ENCODE measurements at regions not wholly inside any gene's neighbourhood (a gene's known extent, or its start where the extent isn't known, plus 50 kb on each side); places are given as distances from the start of the nearest gene placed in this dataset.

DNA sequence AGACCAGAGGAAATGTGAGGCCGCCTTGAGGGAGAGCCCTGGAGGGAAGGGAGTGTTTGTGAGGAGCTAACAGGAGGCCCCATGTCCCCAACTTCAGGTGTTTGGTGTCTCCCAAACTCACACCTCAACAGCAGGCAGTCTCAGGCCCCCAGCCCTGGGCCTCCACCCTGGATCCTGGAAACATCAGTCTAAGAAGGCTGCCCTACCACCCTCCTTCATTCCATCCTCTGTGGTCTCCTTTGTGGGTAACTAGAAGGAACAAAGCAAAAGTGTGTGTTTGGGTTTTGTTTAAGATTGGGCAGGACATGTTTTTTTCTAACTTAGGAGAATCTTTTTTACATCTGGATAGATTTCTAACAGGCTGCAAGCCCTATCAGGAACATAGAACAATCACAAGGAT is 404.3 kb downstream of the BCL11A start:
- DNase-seq = no peak

DNA sequence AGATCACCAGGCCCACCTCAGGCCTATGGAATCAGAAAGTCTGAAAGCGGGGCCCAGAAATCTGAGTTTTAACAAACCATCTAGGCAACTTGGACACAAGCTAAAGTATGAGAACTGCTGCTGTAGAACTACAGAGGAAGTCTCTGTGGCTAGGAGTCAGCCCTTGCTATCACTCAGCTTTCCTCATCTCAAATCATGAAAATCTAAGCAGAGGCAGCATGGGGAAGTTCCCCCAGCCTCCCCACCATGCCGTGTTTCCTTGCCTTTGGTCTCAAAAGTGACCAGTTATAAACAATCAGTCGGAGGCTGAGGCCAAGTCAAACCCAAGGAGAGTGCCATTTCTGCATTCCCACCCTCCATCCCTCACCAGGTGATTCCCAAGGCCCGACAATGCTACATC is 404.7 kb downstream of the BCL11A start:
- DNase-seq = no peak

DNA sequence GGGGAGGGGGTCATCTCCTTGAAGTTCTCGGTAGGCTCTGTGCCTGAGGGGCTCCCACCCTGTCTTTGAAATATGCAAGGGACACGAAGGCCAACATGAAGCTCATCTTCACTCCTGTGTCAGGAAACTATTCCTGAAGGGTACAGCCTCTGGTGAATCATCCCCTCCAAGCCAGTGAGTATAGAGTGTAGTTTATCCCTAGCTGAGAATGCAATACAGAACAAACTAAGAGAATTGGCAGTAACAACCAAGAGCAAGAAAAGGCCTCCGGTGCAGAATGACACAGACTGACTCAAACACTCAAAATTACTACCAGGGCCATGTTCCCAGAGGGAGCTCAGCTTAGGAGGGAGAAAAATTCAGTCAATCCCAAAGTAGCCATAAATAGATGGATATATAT is 413.3 kb downstream of the BCL11A start:
- no peak for DNase-seq

DNA sequence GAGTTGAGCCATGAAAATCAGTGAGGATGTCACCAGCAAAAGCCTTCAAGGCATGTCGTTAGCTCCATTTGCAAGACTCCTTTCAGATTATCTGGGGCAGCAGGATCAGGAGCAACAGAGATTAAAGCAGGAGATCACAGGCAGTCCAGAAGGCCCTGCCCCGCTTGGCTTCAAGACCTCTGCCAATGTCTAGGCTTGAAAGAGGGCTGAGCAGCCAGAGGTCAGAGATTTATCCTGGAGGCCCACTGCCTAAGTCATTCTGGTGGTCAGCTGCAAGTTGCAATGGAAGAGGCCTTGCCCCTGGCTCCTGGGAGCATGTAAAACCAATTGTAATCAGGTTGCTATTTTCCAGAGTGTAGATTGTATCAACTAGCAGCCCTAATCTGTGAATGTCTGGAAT is 416.5 kb downstream of the BCL11A start:
- DNase-seq = no peak

DNA sequence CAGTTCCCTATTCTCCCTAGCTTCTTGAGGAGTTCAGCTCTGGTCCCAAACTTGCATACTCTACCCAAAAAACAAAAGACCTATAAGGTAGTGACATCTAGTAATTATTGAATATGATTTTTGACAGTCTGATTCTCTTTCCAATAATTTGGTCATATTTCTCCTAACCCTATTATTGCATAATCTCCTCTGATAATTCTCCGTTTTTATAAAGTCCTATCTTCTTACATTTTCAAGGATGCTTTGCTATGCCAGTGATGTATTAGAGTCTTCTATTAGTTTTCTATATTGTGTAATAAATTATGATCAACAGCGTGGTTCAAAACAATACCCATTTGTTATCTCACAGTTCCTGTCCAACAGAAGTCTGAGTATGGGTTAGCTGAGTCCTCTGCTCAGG is 426.3 kb downstream of the BCL11A start:
- DNase-seq = no peak

DNA sequence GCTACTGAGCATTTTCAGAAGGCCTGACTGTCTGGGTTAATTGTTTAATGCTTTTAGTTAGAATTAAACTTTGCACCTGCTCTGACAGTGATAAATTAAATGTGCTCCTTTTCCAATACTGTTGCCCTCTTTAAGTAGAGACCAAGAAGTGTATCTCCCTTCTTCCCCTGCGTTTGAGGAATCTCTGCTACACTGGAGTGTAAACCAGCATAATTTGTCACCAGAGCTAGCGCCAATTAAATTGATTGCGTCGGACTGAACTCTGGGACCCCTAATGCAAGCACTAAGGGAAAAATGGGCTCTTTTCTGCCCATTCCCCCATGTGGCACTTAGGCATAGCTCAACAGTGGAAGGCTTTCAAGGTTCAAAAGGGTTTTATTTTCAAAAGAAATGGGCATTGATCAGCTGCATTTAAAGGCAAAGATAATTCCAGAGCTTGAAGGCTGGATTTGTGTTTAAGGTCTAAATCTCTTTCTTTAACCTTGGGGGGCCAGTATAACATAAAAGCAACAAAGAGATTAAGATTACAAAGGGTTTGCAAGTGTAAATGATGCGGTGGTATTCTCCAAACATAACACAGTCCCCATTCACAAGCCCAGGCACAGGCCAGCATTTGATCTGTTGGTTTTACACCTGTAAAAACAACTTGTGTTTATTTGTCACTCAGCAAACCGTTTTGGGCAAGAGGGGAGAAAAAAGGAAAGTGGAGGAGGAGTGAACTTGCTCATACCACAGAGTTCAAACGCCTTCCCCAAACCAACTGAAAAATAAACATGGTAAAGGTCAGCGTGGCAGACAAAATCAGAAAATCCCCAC is 427.6 kb downstream of the BCL11A start:
- DNase-seq = no peak

DNA sequence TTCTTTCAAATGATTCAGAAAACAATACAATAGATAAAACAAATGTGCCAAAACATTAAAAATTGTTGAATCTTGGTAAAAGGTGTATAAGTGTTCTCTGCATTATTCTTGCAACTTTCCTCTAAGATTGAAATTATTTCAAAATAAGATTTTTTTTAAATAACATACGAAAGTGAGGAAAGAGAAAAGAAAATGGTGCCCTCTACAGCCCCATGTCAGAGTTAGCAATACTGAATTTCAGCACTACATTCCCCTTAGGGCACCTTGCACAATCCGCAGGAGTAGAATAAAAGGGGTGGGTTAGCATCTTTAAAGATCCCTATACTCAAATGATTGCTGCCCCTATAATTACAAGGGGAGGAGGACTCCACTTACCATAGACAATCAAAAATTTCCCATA is 433.7 kb downstream of the BCL11A start:
- DNase-seq = no peak

DNA sequence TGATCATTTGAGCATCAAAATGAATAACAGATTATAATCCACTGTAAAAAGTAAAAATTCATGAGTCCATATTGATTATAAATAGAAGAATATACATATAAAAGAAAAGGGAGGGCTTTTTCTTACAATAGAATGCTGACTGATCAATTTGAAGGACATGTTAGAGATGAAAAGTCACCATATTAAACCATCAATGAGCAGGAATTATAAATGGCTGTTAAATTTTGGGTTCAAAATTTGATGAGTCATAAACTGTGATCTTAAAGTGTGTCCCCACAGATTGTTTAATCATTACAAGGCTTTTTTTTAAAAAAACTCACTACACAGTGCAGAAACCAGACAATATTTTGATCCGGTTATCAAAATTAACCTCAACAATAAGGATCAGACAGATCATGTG is 434.5 kb downstream of the BCL11A start:
- DNase-seq = no peak

DNA sequence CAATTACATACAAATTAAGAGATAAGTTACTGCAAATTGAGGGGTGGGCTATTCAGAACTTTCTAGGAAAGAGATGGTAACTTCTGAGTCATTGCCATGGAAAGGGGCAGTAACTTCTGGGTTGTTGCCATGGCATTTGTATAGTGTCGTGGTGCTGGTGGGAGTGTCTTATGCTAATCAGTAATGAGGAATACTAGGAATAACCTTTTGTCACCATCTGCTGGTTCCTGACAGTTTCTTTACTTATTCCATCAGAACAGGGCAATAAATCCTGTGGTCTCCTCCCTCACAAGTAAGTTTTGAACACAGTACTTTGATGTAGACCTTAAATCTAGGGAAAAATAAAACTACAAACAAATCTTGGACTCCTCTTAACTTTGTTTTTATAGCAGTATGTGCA is 435.4 kb downstream of the BCL11A start:
- no peak for DNase-seq

DNA sequence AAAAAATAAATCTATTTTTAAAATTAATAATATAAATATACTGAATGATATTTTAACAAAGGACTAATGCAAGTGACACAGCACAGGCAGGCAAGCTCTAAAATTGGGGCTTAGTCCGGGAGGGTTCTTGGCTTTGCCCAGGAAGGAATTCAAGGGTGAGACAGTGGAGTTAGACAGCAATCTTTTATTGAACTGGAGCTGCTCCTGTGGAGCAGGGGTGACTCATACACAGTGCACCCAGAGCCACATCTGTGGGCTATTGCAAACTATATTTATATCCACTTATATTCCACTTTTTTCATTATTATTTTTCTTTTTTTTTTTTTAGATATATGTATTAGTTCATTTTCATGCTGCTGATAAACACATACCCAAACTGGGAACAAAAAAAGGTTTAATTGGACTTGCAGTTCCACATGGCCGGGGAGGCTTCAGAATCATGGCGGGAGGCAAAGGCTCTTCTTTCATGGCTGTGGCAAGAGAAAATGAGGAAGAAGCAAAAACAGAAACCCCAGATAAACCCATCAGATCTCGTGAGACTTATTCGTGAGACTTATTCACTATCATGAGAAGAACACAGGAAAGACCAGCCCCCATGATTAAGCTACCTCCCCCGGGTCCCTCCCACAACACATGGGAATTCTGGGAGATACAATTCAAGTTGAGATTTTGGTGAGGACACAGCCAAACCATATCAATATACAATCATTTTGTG is 437.1 kb downstream of the BCL11A start:
- no peak for DNase-seq

DNA sequence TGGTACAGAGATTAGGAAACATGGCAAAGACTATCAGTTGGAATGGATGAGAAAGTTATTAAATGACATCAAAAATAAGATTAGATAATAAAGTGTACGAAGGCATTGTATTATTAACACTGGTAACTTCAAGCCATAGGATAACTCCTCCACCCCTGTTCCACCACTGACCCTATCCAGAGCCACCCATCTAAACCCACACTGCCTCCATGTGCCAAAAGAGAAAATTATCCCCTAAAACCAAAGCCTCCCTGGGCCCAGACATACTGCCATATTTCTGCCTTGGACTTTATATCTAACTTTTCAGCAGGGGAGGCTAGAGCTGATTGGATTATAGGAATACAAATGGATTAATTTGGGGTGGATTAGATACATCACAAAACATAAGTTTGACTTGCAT is 443.7 kb downstream of the BCL11A start:
- DNase-seq = no peak

DNA sequence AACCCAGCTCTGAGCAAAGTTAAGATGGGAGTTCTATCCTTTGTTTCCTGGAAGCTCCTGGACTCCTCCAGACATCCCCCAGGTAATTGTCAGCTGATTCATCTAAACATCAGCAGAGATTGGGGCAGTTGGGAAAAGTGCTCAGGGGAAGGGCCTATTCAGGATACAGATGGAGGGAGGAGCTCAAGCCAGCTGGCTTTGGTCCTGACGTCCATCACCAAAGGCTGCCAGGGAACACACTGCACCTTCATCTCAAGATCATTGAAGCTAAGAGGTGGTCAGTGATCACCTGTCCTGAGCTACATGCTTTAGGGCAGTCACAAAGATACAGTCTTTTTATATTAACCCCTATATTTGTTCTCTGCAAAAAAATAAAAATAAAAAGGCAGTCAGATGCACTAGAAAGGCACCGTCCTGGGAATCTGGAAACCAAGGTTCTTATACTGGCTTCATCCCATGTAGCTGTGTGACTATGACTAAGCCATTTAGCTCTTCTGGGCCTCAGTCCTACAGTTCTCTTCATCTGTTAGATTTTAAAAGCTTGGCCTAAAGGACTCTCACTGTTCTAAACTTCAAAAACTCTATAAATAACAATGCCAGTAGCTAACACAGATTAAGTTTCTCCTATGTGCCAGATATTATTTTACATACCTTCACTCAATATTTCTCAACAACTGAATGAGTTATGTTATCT is 446.5 kb downstream of the BCL11A start:
- no peak for DNase-seq

DNA sequence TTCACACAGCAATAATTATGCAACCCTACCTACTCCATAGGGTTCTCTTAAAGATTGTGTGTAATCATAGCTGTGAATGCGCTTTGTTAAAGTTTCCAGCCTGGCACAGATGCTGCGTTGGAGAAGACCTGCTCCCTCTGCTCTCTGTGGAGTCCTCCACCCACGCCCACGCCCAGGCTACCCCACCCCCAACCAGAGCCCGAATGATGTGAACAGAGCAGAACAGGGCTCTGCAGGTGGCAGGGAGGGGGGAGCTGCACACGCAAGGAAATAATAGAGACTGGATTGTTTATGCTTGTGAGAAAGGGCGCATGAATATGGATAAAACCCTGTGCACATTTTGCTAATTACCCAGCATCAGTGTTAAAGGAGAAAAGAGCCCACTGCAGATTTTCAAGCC is 447.5 kb downstream of the BCL11A start:
- no peak for DNase-seq

DNA sequence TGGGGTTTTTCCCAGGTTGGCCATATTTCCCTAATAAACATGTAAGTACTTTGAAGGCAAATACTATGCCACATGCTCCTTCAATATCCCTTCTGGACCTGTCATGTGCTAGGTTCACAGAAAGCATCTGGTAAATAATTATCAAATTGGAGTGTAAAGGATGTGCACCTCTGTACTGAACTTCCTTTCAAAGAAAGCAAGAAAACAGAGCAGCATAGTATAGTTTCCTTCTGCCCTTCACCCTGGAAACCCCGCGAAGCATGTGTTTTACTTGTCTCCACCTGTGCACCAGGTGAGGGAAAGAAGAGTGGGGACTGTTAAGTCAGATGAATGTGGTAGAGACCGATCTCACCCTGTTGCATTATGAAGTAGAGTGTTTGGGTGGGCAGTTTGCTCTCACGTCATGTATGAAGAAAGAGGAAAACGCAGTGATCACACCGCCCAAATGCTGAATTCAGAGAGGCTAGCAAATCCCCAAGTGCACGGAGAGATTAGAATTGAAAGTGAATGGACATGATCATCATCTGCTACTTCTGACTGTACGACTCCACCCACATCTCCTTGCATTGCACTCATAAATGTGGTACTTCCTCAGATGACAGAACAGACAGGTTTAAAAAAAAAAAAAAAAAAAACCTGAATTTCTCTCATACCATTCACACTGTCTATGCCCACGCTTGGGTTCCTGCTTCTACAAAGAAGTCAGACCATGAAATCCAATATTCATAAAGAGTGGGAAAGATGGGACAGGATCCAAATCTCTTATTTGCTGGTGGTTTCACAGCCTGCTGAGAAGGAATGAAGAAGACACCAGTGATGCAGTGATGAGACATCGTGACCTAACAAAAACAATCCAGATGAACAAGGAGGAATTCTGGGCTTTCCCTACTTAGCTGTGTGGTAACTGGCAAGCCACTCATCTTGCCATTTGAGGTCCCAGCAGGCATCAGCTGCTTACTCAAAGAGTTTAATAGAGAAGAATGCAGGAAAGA is 448.6 kb downstream of the BCL11A start:
- DNase-seq = no peak

DNA sequence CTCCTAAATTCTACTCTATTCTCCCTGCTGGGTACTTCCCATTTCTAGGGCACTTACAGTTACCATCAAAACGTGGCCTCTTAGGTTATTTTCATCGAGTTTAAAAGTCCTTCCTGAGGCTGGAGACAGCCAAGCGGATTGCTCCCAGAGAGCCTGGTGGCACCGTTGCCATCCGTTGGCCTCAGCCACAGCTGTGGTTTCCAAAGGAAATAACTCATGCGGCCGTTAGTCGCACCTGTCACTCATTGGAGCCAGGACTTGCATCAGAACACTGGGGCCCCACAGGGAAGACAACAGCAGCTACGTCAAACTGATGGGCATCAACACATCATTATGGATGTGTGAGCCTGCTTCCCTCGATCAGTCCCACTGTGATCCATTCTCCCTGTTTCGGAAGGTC is 453.4 kb downstream of the BCL11A start:
- no peak for DNase-seq

DNA sequence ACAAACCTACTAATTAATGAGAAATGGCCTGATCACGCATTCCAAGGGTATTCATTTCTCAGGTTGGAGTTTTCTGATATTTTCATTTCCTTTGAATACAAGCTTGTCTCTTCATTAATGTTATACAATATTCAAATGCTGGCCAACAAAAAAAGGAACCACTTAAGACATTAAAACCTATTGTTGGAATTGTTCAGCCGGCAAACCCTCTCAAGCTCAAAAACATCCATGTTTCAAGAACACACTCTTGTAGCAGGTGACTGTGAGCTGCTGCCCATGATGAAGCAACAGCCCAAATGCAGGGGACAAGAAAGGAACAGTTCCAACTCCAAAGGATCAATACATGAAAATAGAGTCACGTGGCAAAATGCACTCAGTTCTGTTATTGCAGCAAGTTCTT is 454.5 kb downstream of the BCL11A start:
- no peak for DNase-seq

DNA sequence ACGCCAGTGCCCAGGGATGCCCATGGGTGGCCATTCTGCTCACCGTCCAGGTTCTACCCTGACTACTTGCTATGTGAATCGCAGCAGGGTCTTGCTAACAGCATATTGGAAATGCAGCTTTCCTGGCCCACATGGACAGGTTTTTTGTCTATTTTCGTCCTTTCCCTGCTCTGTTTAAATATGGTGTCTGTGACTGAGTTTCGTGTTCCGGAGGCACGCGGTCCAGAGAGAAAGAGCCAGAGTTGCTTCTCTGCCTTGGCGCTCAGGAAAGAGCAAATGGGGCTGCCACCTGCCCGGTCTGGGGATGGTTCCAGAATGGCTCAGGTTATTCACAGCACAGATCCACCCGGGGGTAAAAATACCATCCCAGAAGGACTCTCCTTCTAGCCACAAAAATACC is 456.2 kb downstream of the BCL11A start:
- DNase-seq = no peak

DNA sequence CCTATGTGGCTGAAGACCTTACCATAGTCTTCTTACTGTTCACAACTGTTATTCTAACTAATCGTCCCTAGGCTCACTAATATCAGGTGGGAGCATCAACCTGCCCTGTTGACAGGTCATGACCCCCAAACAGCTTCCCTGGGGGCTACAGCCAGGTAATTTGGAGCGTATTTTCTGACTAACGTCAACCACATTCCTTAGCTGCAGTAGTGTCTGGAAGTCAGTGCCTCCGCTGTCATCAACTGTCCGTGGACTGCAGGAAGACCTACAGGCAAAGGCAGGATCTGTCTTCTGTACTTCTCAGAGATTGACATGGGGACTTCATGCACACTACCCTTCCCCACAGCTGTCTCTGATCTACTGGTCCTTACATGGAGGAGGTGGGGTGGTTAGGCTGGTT is 456.9 kb downstream of the BCL11A start:
- no peak for DNase-seq

DNA sequence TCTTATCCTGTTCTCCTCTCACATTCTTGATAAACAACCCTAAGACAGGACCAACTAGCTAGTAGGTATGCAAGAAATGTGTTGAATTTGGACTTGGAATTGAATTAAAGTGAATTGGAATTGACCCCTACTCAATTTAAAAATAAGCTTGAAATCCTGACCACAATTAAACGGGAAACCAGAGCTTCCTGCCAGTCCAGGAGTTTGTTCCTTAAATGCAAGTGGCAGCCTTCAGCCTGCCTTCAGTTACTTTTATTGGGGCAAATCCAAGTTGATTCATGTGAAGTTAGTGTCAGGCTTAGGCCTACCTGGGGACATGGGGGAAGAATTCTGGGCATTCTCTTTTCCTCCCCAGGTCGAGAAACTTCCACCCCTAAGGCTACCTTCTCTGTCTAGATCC is 457.6 kb downstream of the BCL11A start:
- no peak for DNase-seq

DNA sequence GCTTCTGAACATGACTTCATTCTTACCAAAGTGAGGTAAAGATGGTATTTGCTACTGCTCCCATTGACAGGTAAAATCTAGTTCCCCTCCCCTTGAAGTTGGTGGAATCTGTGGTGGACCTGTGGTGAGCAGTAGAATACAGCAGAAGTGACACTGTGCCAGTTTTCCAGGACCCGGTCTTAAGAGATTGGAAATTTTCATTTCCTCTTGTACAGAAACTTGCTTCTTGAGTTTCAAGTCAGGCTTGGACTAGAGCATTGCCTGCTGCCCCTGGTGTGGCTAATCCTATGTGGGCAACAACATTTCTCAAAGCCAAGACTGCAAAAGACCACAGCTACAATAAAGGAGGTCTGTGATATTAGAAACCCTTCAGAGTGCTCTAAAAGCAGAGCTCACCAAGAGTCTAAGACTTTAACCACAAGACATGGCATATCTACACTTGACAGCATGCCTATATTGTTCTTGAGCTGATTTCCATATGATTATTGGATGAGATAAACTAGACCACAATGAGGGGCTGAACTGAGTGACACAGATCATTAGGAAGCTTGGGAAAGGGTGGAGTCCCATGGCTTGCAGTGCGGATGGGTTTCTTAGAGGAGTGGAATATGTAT is 458.1 kb downstream of the BCL11A start:
- no peak for DNase-seq

DNA sequence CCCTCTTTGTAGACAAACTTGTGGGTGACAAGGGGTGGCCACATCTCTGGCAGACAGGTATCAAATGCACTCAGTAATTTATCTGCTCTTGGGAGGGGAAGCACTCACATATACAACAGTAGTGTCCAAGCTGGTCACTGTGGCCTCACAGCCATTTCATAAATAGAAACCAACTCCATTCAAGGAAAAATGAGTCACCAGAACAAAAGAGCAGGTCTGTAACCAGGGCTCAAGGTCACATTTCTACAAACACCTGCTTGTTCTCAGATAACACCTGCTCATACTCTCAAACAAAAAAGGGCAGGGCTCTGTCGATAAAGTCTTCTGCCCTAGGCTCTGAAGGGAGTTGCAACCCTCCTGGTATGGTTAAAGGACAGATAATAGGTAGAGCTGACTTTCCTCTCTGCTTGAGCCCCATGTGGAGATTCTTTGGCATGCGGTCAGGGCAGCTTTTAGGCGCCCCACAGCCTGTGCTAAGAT is 459.0 kb downstream of the BCL11A start:
- no peak for DNase-seq

DNA sequence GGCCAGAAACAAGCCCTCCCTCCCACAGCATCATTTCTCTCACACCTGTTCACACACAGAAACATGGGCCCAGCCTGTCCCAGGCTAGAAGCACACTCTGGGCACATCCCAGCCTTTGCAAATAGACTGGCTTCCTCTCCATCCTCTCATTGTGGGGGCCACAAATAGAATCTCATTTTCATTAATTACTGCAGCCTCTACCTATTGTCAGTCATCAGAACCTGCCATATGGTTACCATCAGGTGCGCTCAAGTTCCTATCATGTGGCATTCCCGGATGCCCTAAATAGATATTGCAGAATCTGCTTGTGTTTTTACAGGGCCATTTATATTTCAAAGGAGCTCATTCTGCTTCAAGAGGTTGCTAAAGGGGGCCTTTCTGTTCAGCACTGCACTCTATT is 460.7 kb downstream of the BCL11A start:
- DNase-seq = no peak
